ENCODE measurements at regions not wholly inside any gene's neighbourhood (a gene's known extent, or its start where the extent isn't known, plus 50 kb on each side); places are given as distances from the start of the nearest gene placed in this dataset.

- DNase-seq, result no peak
These were observed 122.6 kb upstream of the PABPC4L start for GRCh38 chr4:134324179-134324578.

GRCh38 chr4:134320048-134320447 is 118.5 kb upstream of the PABPC4L start:
- DNase-seq, result no peak

GRCh38 chr4:134313591-134313990 is 112.0 kb upstream of the PABPC4L start:
- no peak for DNase-seq

GRCh38 chr4:134309715-134310114 is 108.1 kb upstream of the PABPC4L start:
- DNase-seq, result no peak

GRCh38 chr4:134308910-134309309 is 107.3 kb upstream of the PABPC4L start:
- no peak for DNase-seq

- DNase-seq, result no peak
These were observed 96.7 kb upstream of the PABPC4L start for GRCh38 chr4:134298313-134298712.

- no peak for DNase-seq
These were observed 96.2 kb upstream of the PABPC4L start for GRCh38 chr4:134297765-134298164.

- no peak for DNase-seq
These were observed 81.1 kb upstream of the PABPC4L start for GRCh38 chr4:134282680-134283079.

- no peak for DNase-seq
These were observed 77.1 kb upstream of the PABPC4L start for GRCh38 chr4:134278675-134279074.

GRCh38 chr4:134276476-134276875 is 74.9 kb upstream of the PABPC4L start:
- DNase-seq, result no peak

GRCh38 chr4:134260126-134260525 is 58.5 kb upstream of the PABPC4L start:
- DNase-seq, result no peak
